A549 (cell line): ENCODE measurements at regions not wholly inside any gene's neighbourhood (a gene's known extent, or its start where the extent isn't known, plus 50 kb on each side); places are given as distances from the start of the nearest gene placed in this dataset.

Experiments
- ATAC-seq, 2 experiments: fragments of 200-7000 bp in 1 of 2; fragments of >200 bp in 1 of 2; cut with Nextera tagmentation in 1 of 2; cut with Tn5 transposase in 1 of 2; 3 replicates each; pipeline versions ENCODE4 v1.8.0 to v1.9.1; 2018 to 2020; ENCODE audit warnings: mild to moderate bottlenecking in 1 of 2, moderate library complexity in 1 of 2
- CTCF ChIA-PET: fragments of 300-600 bp; sonication (Branson Sonifier 250); formaldehyde crosslinking; extraction: SDS; loops from one replicate; lab custom pipeline; 2021; ENCODE audit warnings: antibody characterized with exemption, inconsistent platforms; lab: Yijun Ruan, JAX
- POLR2A ChIA-PET: fragments of 350-600 bp; formaldehyde crosslinking; extraction: SDS; loops from one replicate; lab custom pipeline; 2021; ENCODE audit warnings: antibody characterized with exemption, inconsistent platforms; lab: Yijun Ruan, JAX
- DNase-seq, 2 experiments: peaks; one replicate each; pipeline versions ENCODE4 v3.0.0 to v3.0.0-alpha.2; 2011 to 2016; ENCODE audit warnings: low read depth in 1 of 2, low spot score in 1 of 2
- FAIRE-seq: peaks from 2 replicates; lab custom pipeline; 2011; peaks lifted over from hg19 to GRCh38; lab: Jason Lieb, UNC
- H3K27ac ChIP-seq, 2 experiments: fragments of >200 bp; sonication (Bioruptor Twin); formaldehyde crosslinking; 3 replicates each; pipeline ENCODE4 v1.5.1; 2016 to 2017
- H3K4me1 ChIP-seq: fragments of >200 bp; sonication (Bioruptor Twin); formaldehyde crosslinking; 3 replicates; pipeline ENCODE4 v1.6.1; 2016
- H3K4me2 ChIP-seq: fragments of >200 bp; sonication (Bioruptor Twin); formaldehyde crosslinking; 3 replicates; pipeline ENCODE4 v1.6.1; 2016
- H3K4me3 ChIP-seq: fragments of >200 bp; sonication (Bioruptor Twin); formaldehyde crosslinking; 3 replicates; pipeline ENCODE4 v1.5.1; 2016
- H3K9me3 ChIP-seq: fragments of >200 bp; sonication (Bioruptor Twin); formaldehyde crosslinking; 3 replicates; pipeline ENCODE4 v1.6.1; 2016
- EHMT2 ChIP-seq: fragments of 200-600 bp; sonication (generic); IDR thresholded peaks from 2 replicates; pipeline ENCODE4 v1.6.1; 2016; ENCODE audit warnings: antibody characterized with exemption, low read depth, mild to moderate bottlenecking, moderate library complexity
- ELK1 ChIP-seq: fragments of 150-350 bp; IDR thresholded peaks from 2 replicates; pipeline ENCODE4 v1.6.1; 2014; ENCODE audit warnings: low read depth, mild to moderate bottlenecking, low read length
- EP300 ChIP-seq, 2 experiments: fragments of >200 bp; sonication (Bioruptor Twin); formaldehyde crosslinking; IDR thresholded peaks; 2 replicates in 1 of 2; 3 replicates in 1 of 2; pipeline ENCODE4 v1.6.1; 2016 to 2017
- FOSB ChIP-seq: fragments of 250-450 bp; sonication (Bioruptor Pico); IDR thresholded peaks from 2 replicates; pipeline ENCODE4 v1.5.0; 2020; ENCODE audit warnings: mild to moderate bottlenecking, moderate library complexity
- FOSL2 ChIP-seq, 2 experiments: fragments of 450-650 bp in 1 of 2; fragments of >200 bp in 1 of 2; sonication (Bioruptor Twin) in 1 of 2; formaldehyde crosslinking; IDR thresholded peaks; 2 replicates each; pipeline versions ENCODE4 v1.5.0 to v1.6.1; 2016 to 2020; ENCODE audit warnings: mild to moderate bottlenecking in 1 of 2, moderate library complexity in 1 of 2
- HEYL ChIP-seq: fragments of 250-450 bp; sonication (Bioruptor Pico); IDR thresholded peaks from 2 replicates; pipeline ENCODE4 v1.8.0; 2021; ENCODE audit warnings: mild to moderate bottlenecking, moderate library complexity
- HOXA7 ChIP-seq: fragments of 250-450 bp; sonication (Bioruptor Pico); IDR thresholded peaks from 2 replicates; pipeline ENCODE4 v1.5.0; 2020; ENCODE audit warnings: mild to moderate bottlenecking, moderate library complexity
- HOXB5 ChIP-seq: fragments of 250-450 bp; sonication (Bioruptor Pico); IDR thresholded peaks from 2 replicates; pipeline ENCODE4 v1.5.0; 2020; ENCODE audit warnings: mild to moderate bottlenecking, moderate library complexity
- KDM1A ChIP-seq: fragments of 200-600 bp; sonication (generic); IDR thresholded peaks from 2 replicates; pipeline ENCODE4 v1.6.1; 2016; ENCODE audit warnings: low read depth, mild to moderate bottlenecking
- KDM5A ChIP-seq: fragments of 200-600 bp; sonication (generic); IDR thresholded peaks from 2 replicates; pipeline ENCODE4 v1.6.1; 2016; ENCODE audit warnings: antibody characterized with exemption, mild to moderate bottlenecking
- NR3C1 ChIP-seq: fragments of >200 bp; sonication (Bioruptor Twin); formaldehyde crosslinking; IDR thresholded peaks from 3 replicates; pipeline ENCODE4 v1.6.1; 2017
- POLR2AphosphoS2 ChIP-seq: conservative IDR thresholded peaks from 2 replicates; pipeline ENCODE4 v1.6.1; 2012; ENCODE audit warnings: low read length, improper control_type of control experiment, inconsistent platforms
- RARB ChIP-seq: fragments of 250-450 bp; sonication (Bioruptor Pico); IDR thresholded peaks from 2 replicates; pipeline ENCODE4 v1.8.0; 2021; ENCODE audit warnings: mild to moderate bottlenecking, moderate library complexity
- ZC3H11A ChIP-seq: fragments of 450-650 bp; IDR thresholded peaks from 2 replicates; pipeline ENCODE4 v1.6.1; 2014; ENCODE audit warnings: antibody characterized with exemption, mild to moderate bottlenecking
- ZFP36 ChIP-seq: fragments of 450-650 bp; IDR thresholded peaks from 2 replicates; pipeline ENCODE4 v1.6.1; 2014; ENCODE audit warnings: borderline replicate concordance; ENCODE audit not compliant: partially characterized antibody
- ZSCAN20 ChIP-seq: fragments of 250-450 bp; sonication (Bioruptor Pico); IDR thresholded peaks from 2 replicates; pipeline ENCODE4 v1.8.0; 2022; ENCODE audit warnings: mild to moderate bottlenecking, moderate library complexity
- WGBS: methylation state at CpG from one replicate; pipeline ENCODE4 v1.1.6; 2017; ENCODE audit errors: missing lambda C conversion rate; 5-methylcytosine and 5-hydroxymethylcytosine counted together
- TF ChIP-seq, protein P1 (sequence below): IDR thresholded peaks from 2 replicates; pipeline ENCODE4 v1.6.1; 2012
- TF ChIP-seq, protein P2 (sequence below): fragments of >200 bp; sonication (Bioruptor Twin); formaldehyde crosslinking; IDR thresholded peaks from 2 replicates; pipeline ENCODE4 v1.6.1; 2016
- TF ChIP-seq, protein P3 (sequence below): IDR thresholded peaks from 2 replicates; pipeline ENCODE4 v1.6.1; 2012; ENCODE audit warnings: low read depth, borderline replicate concordance
- TF ChIP-seq, protein P4 (sequence below): fragments of 250-450 bp; sonication (Bioruptor Pico); IDR thresholded peaks from 2 replicates; pipeline ENCODE4 v1.5.0; 2021; ENCODE audit warnings: mild to moderate bottlenecking, moderate library complexity, borderline replicate concordance

- H3K4me3 ChIP-seq: no peak overlapping the region
- no peak overlapping the region for H3K4me2 ChIP-seq
- H3K27ac ChIP-seq: no peak overlapping the region
- ChIA-PET CTCF (no interaction called here), POLR2A (no interaction called here)
- no peaks in the 10 kb centered on the region for H3K4me1 ChIP-seq
- TF ChIP-seq EHMT2 (no peak), KDM5A (no peak), HOXA7 (CRISPR knock-in tag) (no peak), FOSL2 (IDR thresholded peaks at IDR 0.05) (no peak), FOSL2 (CRISPR knock-in tag; IDR thresholded peaks at IDR 0.05) (no peak), NR3C1 (no peak), EP300 (IDR thresholded peaks at IDR 0.05) (no peak), FOSB (CRISPR knock-in tag) (no peak), ZSCAN20 (no peak)
- TF ChIP-seq, protein P1, sequence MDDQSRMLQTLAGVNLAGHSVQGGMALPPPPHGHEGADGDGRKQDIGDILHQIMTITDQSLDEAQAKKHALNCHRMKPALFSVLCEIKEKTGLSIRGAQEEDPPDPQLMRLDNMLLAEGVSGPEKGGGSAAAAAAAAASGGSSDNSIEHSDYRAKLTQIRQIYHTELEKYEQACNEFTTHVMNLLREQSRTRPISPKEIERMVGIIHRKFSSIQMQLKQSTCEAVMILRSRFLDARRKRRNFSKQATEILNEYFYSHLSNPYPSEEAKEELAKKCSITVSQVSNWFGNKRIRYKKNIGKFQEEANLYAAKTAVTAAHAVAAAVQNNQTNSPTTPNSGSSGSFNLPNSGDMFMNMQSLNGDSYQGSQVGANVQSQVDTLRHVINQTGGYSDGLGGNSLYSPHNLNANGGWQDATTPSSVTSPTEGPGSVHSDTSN: no peak
- TF ChIP-seq, protein P2, sequence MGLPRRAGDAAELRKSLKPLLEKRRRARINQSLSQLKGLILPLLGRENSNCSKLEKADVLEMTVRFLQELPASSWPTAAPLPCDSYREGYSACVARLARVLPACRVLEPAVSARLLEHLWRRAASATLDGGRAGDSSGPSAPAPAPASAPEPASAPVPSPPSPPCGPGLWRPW: no peak
- WGBS: 2% methylated on average over 1 of the region's 1 CpG
- DNase-seq (no peak), ATAC-seq (no peak), FAIRE-seq (no peak)
- no peaks in the 10 kb centered on the region for H3K9me3 ChIP-seq
These were observed 253.0 kb downstream of the PCDH20 start for GRCh38 chr13:61162636-61163035.

- DNase-seq: no peak
- WGBS: 4% methylated on average over 3 of the region's 3 CpGs
- H3K4me3 ChIP-seq: no peak overlapping the region
- no peak for FAIRE-seq
- CTCF ChIA-PET: no interaction called here
- no peaks in the 10 kb centered on the region for H3K4me1 ChIP-seq
- ATAC-seq: no peak
- no peak overlapping the region for H3K4me2 ChIP-seq
- no peak overlapping the region for H3K27ac ChIP-seq
- POLR2A ChIA-PET: no interaction called here
- H3K9me3 ChIP-seq: no peaks in the 10 kb centered on the region
- no peak for TF ChIP-seq POLR2AphosphoS2
- no peak for TF ChIP-seq ZFP36
- TF ChIP-seq, all 56 proteins: peak for 0
These were observed 253.5 kb downstream of the PCDH20 start for GRCh38 chr13:61162106-61162505.

GRCh38 chr13:61156753-61157152 lies 258.9 kb downstream of the PCDH20 start:
- no peak for ATAC-seq
- FAIRE-seq: no peak
- no peak for TF ChIP-seq ELK1
- no peak for TF ChIP-seq HEYL (CRISPR knock-in tag)
- TF ChIP-seq RARB (CRISPR knock-in tag): no peak
- TF ChIP-seq KDM1A: no peak
- no peak for TF ChIP-seq ZFP36
- TF ChIP-seq, protein P3, sequence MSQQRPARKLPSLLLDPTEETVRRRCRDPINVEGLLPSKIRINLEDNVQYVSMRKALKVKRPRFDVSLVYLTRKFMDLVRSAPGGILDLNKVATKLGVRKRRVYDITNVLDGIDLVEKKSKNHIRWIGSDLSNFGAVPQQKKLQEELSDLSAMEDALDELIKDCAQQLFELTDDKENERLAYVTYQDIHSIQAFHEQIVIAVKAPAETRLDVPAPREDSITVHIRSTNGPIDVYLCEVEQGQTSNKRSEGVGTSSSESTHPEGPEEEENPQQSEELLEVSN: no peak
- no peak for TF ChIP-seq FOSB (CRISPR knock-in tag)
- TF ChIP-seq, protein P4, sequence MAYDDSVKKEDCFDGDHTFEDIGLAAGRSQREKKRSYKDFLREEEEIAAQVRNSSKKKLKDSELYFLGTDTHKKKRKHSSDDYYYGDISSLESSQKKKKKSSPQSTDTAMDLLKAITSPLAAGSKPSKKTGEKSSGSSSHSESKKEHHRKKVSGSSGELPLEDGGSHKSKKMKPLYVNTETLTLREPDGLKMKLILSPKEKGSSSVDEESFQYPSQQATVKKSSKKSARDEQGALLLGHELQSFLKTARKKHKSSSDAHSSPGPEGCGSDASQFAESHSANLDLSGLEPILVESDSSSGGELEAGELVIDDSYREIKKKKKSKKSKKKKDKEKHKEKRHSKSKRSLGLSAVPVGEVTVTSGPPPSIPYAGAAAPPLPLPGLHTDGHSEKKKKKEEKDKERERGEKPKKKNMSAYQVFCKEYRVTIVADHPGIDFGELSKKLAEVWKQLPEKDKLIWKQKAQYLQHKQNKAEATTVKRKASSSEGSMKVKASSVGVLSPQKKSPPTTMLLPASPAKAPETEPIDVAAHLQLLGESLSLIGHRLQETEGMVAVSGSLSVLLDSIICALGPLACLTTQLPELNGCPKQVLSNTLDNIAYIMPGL (CRISPR knock-in tag): no peak
- TF ChIP-seq HOXB5: no peak
- TF ChIP-seq ZC3H11A: no peak
- POLR2A ChIA-PET: no interaction called here
- 4% methylated on average over 1 of the region's 1 CpG for WGBS
- no peak overlapping the region for H3K27ac ChIP-seq
- no peaks in the 10 kb centered on the region for H3K9me3 ChIP-seq
- H3K4me1 ChIP-seq: no peaks in the 10 kb centered on the region
- no peak overlapping the region for H3K4me2 ChIP-seq
- DNase-seq: no peak
- CTCF ChIA-PET: no interaction called here
- H3K4me3 ChIP-seq: no peak overlapping the region
